ENCODE measurements at regions not wholly inside any gene's neighbourhood (a gene's known extent, or its start where the extent isn't known, plus 50 kb on each side); places are given as distances from the start of the nearest gene placed in this dataset.
"Not testable (repeated sequence)": the region's sequence is repeated elsewhere in the genome, so short reads cannot be mapped to it uniquely, and the experiment has no call there.

- DNase-seq: no peak
These were observed 82.3 kb downstream of the MAGEE1 start for GRCh38 chrX:76509775-76510174.

GRCh38 chrX:76517544-76517943 is 90.0 kb downstream of the MAGEE1 start:
- DNase-seq: no peak

- DNase-seq: no peak
These were observed 93.0 kb downstream of the MAGEE1 start for GRCh38 chrX:76520273-76521054.

GRCh38 chrX:76535675-76536074 is 108.2 kb downstream of the MAGEE1 start:
- not testable (repeated sequence) for DNase-seq

GRCh38 chrX:76538860-76539259 is 111.3 kb downstream of the MAGEE1 start:
- no peak for DNase-seq

DNA sequence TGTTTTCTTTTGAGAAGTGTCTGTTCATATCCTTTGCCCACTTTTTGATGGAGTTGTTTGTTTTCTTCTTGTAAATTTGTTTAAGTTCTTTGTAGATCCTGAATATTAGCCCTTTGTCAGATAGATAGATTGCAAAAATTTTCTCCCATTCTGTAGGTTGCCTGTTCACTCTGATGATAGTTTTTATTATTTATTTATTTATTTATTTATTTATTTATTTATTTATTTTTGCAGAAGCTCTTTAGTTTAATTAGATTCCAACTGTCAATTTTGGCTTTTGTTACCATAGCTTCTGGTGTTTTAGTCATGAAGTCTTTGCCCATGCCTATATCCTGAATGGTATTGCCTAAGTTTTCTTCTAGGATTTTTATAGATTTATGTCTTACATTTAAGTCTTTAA is 115.9 kb downstream of the MAGEE1 start:
- not testable (repeated sequence) for DNase-seq

GRCh38 chrX:76550016-76550415 is 122.5 kb downstream of the MAGEE1 start:
- DNase-seq: no peak

DNA sequence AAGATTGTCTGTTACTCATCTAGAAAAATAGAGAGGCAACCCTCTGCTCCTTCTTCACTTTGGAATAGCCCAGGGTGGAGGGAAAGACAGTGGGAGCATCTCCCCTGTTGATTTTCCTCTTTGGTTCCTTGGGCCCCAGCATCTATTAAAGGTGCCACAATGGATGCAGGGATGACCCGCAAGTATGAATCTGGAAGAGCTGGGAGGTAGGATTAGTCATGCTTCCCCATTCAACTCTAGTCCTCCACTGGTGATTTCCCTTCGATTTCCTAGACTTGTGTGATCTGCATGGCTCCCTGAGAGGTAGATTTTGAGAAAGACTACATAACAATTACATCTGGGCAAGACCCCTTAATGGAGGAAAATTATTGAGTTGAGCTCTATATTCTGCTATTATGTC is 127.8 kb downstream of the MAGEE1 start:
- DNase-seq: no peak

- peak; percentile 39 to 59 for DNase-seq
These were observed 128.3 kb downstream of the MAGEE1 start for GRCh38 chrX:76555816-76556215.

- not testable (repeated sequence) for DNase-seq
These were observed 137.3 kb downstream of the MAGEE1 start for GRCh38 chrX:76564842-76565241.

- DNase-seq: no peak
These were observed 177.9 kb downstream of the MAGEE1 start for GRCh38 chrX:76605390-76605789.

DNA sequence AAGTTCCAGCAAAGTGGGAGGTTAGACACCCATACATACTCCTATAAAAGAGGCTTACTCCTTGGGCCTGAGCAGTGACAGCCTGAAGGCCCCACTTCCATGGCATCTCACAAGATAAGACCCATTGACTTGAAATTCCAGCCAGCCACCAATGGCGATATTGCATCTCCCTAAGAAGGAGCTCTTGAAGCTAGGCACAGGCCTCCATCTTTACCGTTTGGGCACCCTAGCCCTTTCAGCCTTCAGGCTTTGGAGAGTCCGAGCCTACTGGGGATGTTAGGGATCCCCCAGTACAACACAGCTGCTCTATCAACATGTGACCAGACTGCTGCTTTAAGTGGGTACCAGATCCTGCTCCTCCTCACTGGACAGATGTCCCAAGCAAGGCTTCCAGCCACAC is 189.5 kb downstream of the MAGEE1 start:
- no peak for DNase-seq

DNA sequence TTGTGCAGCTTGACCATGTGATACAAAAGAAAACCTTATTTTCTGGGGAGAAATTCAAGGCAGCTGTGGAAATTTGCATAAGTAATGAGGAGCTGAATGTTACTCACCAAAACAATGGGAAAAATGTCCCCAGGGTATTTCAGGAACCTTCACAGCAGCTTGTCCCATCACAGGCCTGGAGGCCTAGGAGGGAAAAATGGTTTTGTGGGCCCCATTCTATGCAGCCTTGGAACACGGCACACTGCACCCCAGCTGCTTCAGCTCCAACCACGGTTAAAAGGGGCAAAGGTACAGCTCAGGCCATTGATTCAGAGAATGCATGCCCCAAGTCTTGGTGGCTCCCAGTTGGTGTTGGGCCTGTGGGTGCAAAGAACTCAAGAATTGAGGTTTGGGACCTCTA is 216.1 kb downstream of the MAGEE1 start:
- no peak for DNase-seq

DNA sequence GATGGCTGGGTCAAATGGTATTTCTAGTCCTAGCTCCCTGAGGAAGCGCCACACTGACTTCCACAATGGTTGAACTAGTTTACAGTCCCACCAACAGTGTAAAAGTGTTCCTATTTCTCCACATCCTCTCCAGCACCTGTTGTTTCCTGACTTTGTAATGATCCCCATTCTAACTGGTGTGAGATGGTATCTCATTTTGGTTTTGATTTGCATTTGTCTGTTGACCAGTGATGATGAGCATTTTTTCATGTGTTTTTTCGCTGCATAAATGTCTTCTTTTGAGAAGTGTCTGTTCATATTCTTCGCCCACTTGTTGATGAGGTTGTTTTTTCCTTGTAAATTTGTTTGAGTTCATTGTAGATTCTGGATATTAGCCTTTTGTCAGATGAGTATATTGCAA is 223.9 kb downstream of the MAGEE1 start:
- not testable (repeated sequence) for DNase-seq

DNA sequence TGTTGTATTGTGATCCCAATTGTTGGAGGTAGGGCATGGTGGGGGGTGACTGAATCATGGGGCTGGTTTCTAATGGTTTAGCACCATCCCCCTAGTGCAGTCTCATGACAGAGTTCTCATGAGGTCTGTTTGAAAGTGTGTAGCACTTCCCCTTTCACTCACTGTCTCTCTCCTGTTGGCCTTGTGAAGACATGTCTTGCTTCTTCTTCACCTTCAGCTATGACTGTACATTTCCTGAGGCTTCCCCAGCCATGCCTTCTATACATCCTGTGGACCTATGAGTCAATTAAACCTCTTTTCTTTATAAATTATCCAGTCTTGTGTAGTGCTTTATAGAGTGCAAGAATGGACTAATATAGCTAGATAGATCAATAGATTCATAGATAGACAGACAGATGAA is 230.0 kb downstream of the MAGEE1 start:
- no peak for DNase-seq

Data from SHP77 (cell line).